HepG2 (cell line): ENCODE measurements at regions not wholly inside any gene's neighbourhood (a gene's known extent, or its start where the extent isn't known, plus 50 kb on each side); places are given as distances from the start of the nearest gene placed in this dataset.

Source experiments
- ATAC-seq: fragments of 200-7000 bp; cut with Tn5 transposase; 3 replicates; pipeline ENCODE4 v1.9.1; 2020; ENCODE audit warnings: mild to moderate bottlenecking, moderate library complexity
- BruUV-seq: library from RNA; stranded (reverse); fragments of 400-500 nt; replicated peaks from 2 replicates; lab custom pipeline; 2021; lab: Mats Ljungman, UMichigan
- CTCF ChIA-PET: fragments of 300-600 bp; formaldehyde crosslinking; extraction: SDS; loops from one replicate; lab custom pipeline; 2021; ENCODE audit warnings: low total read pairs, inconsistent platforms, low intra/inter-chr PET ratio; lab: Yijun Ruan, JAX
- POLR2A ChIA-PET: fragments of 350-600 bp; sonication (Branson Sonifier 250); formaldehyde crosslinking; loops from one replicate; lab custom pipeline; 2020; ENCODE audit warnings: antibody characterized with exemption, inconsistent platforms; lab: Yijun Ruan, JAX
- DNase-seq: peaks from one replicate; pipeline ENCODE4 v3.0.0-alpha.2; 2015; ENCODE audit warnings: low spot score
- FAIRE-seq: peaks from 3 replicates; lab custom pipeline; 2011; peaks lifted over from hg19 to GRCh38; lab: Jason Lieb, UNC
- H2AFZ ChIP-seq: one replicate; pipeline ENCODE4 v1.6.1; 2011; ENCODE audit warnings: low read length, inconsistent platforms
- H3K27ac ChIP-seq: fragments of 300-600 bp; 3 replicates; pipeline ENCODE4 v1.8.0; 2011; ENCODE audit warnings: mixed run types, mild to moderate bottlenecking, mixed read lengths, low read length, inconsistent platforms; ENCODE audit not compliant: insufficient read depth; ENCODE audit errors: extremely low read length
- H3K27me3 ChIP-seq, 2 experiments: fragments of 200-600 bp in 1 of 2; 2 replicates in 1 of 2; 3 replicates in 1 of 2; pipeline versions ENCODE4 v1.6.0 to v1.8.0; 2011; ENCODE audit warnings: low read length in 2 of 2, mild to moderate bottlenecking in 2 of 2, moderate library complexity in 2 of 2, inconsistent platforms in 1 of 2; ENCODE audit not compliant: insufficient read depth in 2 of 2, control insufficient read depth in 1 of 2
- H3K36me3 ChIP-seq, 2 experiments: fragments of 200-600 bp in 1 of 2; replicated peaks in 1 of 2; 2 replicates in 1 of 2; 3 replicates in 1 of 2; pipeline versions ENCODE4 v1.5.1 to v1.8.0; 2011; ENCODE audit warnings: low read length in 2 of 2, inconsistent platforms in 1 of 2; ENCODE audit not compliant: insufficient read depth in 2 of 2, control insufficient read depth in 1 of 2
- H3K4me1 ChIP-seq: 2 replicates; pipeline ENCODE4 v1.5.1; 2012; ENCODE audit warnings: low read length, inconsistent platforms; ENCODE audit not compliant: insufficient read depth
- H3K4me2 ChIP-seq: 2 replicates; pipeline ENCODE4 v1.6.0; 2011; ENCODE audit warnings: low read depth, low read length, inconsistent platforms
- H3K4me3 ChIP-seq, 3 experiments: fragments of 200-600 bp in 1 of 3; sonication (generic), shearing (Covaris generic) in 1 of 3; replicated peaks in 1 of 3; 2 replicates each; pipeline ENCODE4 v1.5.1; 2011 to 2016; ENCODE audit warnings: low read length in 3 of 3, inconsistent platforms in 2 of 3, low read depth in 2 of 3, mild to moderate bottlenecking in 2 of 3, control low read depth in 1 of 3, mixed read lengths in 1 of 3; ENCODE audit not compliant: insufficient read depth in 1 of 3
- H3K79me2 ChIP-seq: one replicate; pipeline ENCODE4 v1.6.1; 2011; ENCODE audit warnings: low read length, inconsistent platforms; ENCODE audit not compliant: insufficient read depth
- H3K9ac ChIP-seq: 2 replicates; pipeline ENCODE4 v1.6.0; 2011; ENCODE audit warnings: mild to moderate bottlenecking, low read depth, low read length, inconsistent platforms; ENCODE audit not compliant: insufficient read depth
- H3K9me3 ChIP-seq: 2 replicates; pipeline ENCODE4 v1.5.1; 2012; ENCODE audit warnings: mild to moderate bottlenecking, low read length
- H4K20me1 ChIP-seq: 2 replicates; pipeline ENCODE4 v1.6.0; 2011; ENCODE audit warnings: inconsistent platforms, mild to moderate bottlenecking, low read length, moderate library complexity; ENCODE audit not compliant: insufficient read depth
- AKAP8 ChIP-seq: sonication (generic); formaldehyde crosslinking; IDR thresholded peaks from 2 replicates; pipeline ENCODE4 v1.5.1; 2020; ENCODE audit warnings: mild to moderate bottlenecking, missing genetic modification reagents
- CCDC6 ChIP-seq: sonication (generic); formaldehyde crosslinking; IDR thresholded peaks from 2 replicates; pipeline ENCODE4 v1.8.1; 2022; ENCODE audit warnings: mild to moderate bottlenecking, missing genetic modification reagents, moderate library complexity
- GPN1 ChIP-seq: sonication (generic); formaldehyde crosslinking; IDR thresholded peaks from 2 replicates; pipeline ENCODE4 v1.5.1; 2020; ENCODE audit warnings: missing genetic modification reagents, borderline replicate concordance
- IKZF5 ChIP-seq: IDR thresholded peaks from 2 replicates; pipeline ENCODE4 v1.6.1; 2018; ENCODE audit warnings: missing genetic modification reagents, mild to moderate bottlenecking, missing compliant biosample characterization
- MAZ ChIP-seq, 2 experiments: sonication (generic) in 1 of 2; formaldehyde crosslinking in 1 of 2; IDR thresholded peaks; 2 replicates each; pipeline versions ENCODE4 v1.5.0 to v1.6.1; 2012 to 2020; ENCODE audit warnings: low read depth in 2 of 2, mild to moderate bottlenecking in 2 of 2, borderline replicate concordance in 1 of 2, improper control_type of control experiment in 1 of 2, low read length in 1 of 2, missing genetic modification reagents in 1 of 2, moderate library complexity in 1 of 2
- NR3C1 ChIP-seq: sonication (generic); formaldehyde crosslinking; IDR thresholded peaks from 2 replicates; pipeline ENCODE4 v1.4.0; 2020; ENCODE audit warnings: missing genetic modification reagents
- RARA ChIP-seq: IDR thresholded peaks from 2 replicates; pipeline ENCODE4 v1.6.1; 2016; ENCODE audit warnings: missing genetic modification reagents, missing compliant biosample characterization
- REL ChIP-seq: sonication (generic); formaldehyde crosslinking; conservative IDR thresholded peaks from 2 replicates; pipeline ENCODE4 v1.8.0; 2022; ENCODE audit warnings: mild to moderate bottlenecking, missing genetic modification reagents, moderate library complexity
- SMARCE1 ChIP-seq: fragments of 450-650 bp; IDR thresholded peaks from 2 replicates; pipeline ENCODE4 v1.6.1; 2017; ENCODE audit warnings: borderline replicate concordance
- ZNF121 ChIP-seq: sonication (generic); formaldehyde crosslinking; IDR thresholded peaks from 2 replicates; pipeline ENCODE4 v1.5.0; 2020; ENCODE audit warnings: mild to moderate bottlenecking, missing genetic modification reagents
- ZSCAN5A ChIP-seq: sonication (generic); formaldehyde crosslinking; IDR thresholded peaks from 2 replicates; pipeline ENCODE4 v1.8.0; 2022; ENCODE audit warnings: mild to moderate bottlenecking, missing genetic modification reagents, borderline replicate concordance
- WGBS: methylation state at CpG from one replicate; pipeline ENCODE4 v1.1.6; 2017; ENCODE audit warnings: low lambda C conversion rate; 5-methylcytosine and 5-hydroxymethylcytosine counted together
- in situ Hi-C: cut with HindIII; loops from 2 replicates; pipeline ENCODE4 v1.10.0; 2017; ENCODE audit warnings: low pct_unique_long_range_greater_than_20kb; ENCODE audit not compliant: extremely low pct_ligation_motif_present
- intact Hi-C: fragments of 100-400 bp; cut with micrococcal nuclease; formaldehyde crosslinking; loops from one replicate; pipeline ENCODE4 v1.10.0; 2022; ENCODE audit not compliant: unreplicated experiment
- TF ChIP-seq, protein P1 (sequence below): sonication (generic); formaldehyde crosslinking; IDR thresholded peaks from 2 replicates; pipeline ENCODE4 v1.8.1; 2023; ENCODE audit warnings: missing genetic modification reagents, mild to moderate bottlenecking, borderline replicate concordance

DNA sequence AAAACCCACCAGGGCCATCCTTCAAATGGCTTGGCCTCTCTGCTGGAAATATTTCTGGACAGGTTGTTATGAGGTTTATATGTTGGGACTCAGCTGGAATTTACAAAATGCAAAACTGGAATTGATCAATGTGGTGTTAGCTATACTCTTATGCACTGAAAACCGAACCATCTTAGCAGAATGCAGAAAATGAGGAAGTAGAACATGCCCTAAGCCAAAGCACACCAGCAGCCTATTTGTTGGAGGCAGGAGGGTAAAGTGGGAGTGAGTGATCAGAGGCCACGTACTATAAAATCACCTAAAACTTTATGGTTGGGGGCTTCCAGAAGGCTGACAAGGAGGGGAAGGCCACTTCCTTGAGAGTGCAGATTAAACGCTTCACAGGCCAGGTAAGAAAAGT lies 63.6 kb upstream of the C5orf63 start:
- WGBS = 6% methylated on average over 3 of the region's 3 CpGs
- TF ChIP-seq IKZF5 (CRISPR knock-in tag) = no peak
- no peak for TF ChIP-seq ZNF121 (CRISPR knock-in tag)
- TF ChIP-seq CCDC6 (CRISPR knock-in tag) = no peak
- TF ChIP-seq, protein P1, sequence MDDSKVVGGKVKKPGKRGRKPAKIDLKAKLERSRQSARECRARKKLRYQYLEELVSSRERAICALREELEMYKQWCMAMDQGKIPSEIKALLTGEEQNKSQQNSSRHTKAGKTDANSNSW (CRISPR knock-in tag) = no peak
- TF ChIP-seq GPN1 = no peak
- TF ChIP-seq AKAP8 (CRISPR knock-in tag) = no peak
- no peak for TF ChIP-seq NR3C1 (CRISPR knock-in tag)
- TF ChIP-seq REL = no peak
- TF ChIP-seq SMARCE1 = no peak
- no peak for TF ChIP-seq ZSCAN5A (CRISPR knock-in tag)
- TF ChIP-seq MAZ (IDR thresholded peaks at IDR 0.05; ENCODE audit: borderline replicate concordance, low read depth, low read length) = no peak
- TF ChIP-seq MAZ (CRISPR knock-in tag; IDR thresholded peaks at IDR 0.05; ENCODE audit: low read depth) = no peak
- TF ChIP-seq RARA (CRISPR knock-in tag) = no peak
- intact Hi-C loops = no loop called here

More for the DNA sequence above, 63.6 kb upstream of the C5orf63 start:
- ChIA-PET CTCF (no interaction called here), POLR2A (no interaction called here)
- no TSS peak for BruUV-seq
- Histone ChIP-seq H3K4me2 (no peak overlapping the region), H3K4me1 (no peaks in the 10 kb centered on the region), H3K36me3 (no peaks in the 10 kb centered on the region), H3K27ac (no peak overlapping the region), H3K4me3 (no peak overlapping the region), H3K27me3 (no peaks in the 10 kb centered on the region), H2AFZ (no peak overlapping the region), H4K20me1 (no peaks in the 10 kb centered on the region), H3K9me3 (no peaks in the 10 kb centered on the region), H3K79me2 (no peaks in the 10 kb centered on the region), H3K9ac (no peak overlapping the region)
- DNase-seq = no peak
- in situ Hi-C loops = no loop called here
- no peak for FAIRE-seq
- no peak for ATAC-seq
